Cardiac fibroblast (primary cell): ENCODE measurements at regions not wholly inside any gene's neighbourhood (a gene's known extent, or its start where the extent isn't known, plus 50 kb on each side); places are given as distances from the start of the nearest gene placed in this dataset.
A peak's percentile ranks its signal among the peaks of the same experiment; 100 is the strongest.
"Not testable (repeated sequence)": the region's sequence is repeated elsewhere in the genome, so short reads cannot be mapped to it uniquely, and the experiment has no call there.

Experiments
- DNase-seq, 2 donors: peaks; one replicate each; pipeline versions ENCODE4 v3.0.0 to v3.0.0-alpha.2; 2010; ENCODE audit warnings: low read depth in 2 of 2
- H3K4me3 ChIP-seq, 2 donors: replicated peaks in 1 of 2; 1 replicate in 1 of 2; 2 replicates in 1 of 2; pipeline ENCODE4 v1.5.1; 2011; ENCODE audit warnings: low read depth in 2 of 2, low read length in 2 of 2, mild to moderate bottlenecking in 2 of 2, moderate library complexity in 1 of 2
- TF ChIP-seq, protein P1 (sequence below): IDR thresholded peaks from one replicate; pipeline ENCODE4 v1.5.1; 2011; ENCODE audit warnings: low read depth, mild to moderate bottlenecking, low read length, inconsistent platforms

DNA sequence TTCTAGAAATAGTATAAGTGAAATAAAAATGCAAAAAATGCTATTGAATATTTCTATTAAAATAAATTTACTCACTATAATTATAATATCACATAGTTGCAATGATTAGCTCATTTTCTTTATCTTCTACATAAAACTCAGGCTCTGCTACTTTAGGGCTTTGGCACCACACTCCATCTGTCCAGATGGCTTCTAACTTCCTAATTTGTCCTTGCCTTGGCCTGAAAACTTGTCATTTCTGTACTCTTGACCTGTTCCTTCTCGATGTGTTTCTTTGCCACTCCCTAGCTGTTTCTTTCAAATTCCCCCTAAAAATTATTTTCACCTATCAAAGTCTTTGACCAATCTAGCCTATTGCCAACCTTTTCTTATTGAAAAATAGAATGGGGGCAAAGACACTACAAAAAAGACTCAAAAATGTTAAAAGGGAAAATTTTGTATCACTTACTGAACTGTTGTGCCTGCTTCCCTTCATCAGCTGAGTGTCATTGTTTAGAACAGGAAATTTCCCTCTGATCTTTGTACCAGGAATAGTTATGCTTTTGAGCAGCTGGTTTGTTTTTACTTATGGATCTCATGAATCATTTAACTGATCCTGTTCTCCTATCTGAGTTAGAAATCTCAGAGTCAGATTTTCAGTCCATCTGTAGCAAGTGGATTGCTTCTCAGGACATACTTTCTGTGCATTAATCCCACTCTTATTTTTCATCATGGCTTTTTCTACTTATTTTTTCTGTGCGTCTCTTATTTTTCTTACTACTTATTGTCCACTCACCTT lies 279.2 kb upstream of the CNR1 start:
- TF ChIP-seq, protein P1, sequence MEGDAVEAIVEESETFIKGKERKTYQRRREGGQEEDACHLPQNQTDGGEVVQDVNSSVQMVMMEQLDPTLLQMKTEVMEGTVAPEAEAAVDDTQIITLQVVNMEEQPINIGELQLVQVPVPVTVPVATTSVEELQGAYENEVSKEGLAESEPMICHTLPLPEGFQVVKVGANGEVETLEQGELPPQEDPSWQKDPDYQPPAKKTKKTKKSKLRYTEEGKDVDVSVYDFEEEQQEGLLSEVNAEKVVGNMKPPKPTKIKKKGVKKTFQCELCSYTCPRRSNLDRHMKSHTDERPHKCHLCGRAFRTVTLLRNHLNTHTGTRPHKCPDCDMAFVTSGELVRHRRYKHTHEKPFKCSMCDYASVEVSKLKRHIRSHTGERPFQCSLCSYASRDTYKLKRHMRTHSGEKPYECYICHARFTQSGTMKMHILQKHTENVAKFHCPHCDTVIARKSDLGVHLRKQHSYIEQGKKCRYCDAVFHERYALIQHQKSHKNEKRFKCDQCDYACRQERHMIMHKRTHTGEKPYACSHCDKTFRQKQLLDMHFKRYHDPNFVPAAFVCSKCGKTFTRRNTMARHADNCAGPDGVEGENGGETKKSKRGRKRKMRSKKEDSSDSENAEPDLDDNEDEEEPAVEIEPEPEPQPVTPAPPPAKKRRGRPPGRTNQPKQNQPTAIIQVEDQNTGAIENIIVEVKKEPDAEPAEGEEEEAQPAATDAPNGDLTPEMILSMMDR = no peak
- no peak overlapping the region for H3K4me3 ChIP-seq
- DNase-seq = peak in 1 of 2 donors; percentile 9

DNA sequence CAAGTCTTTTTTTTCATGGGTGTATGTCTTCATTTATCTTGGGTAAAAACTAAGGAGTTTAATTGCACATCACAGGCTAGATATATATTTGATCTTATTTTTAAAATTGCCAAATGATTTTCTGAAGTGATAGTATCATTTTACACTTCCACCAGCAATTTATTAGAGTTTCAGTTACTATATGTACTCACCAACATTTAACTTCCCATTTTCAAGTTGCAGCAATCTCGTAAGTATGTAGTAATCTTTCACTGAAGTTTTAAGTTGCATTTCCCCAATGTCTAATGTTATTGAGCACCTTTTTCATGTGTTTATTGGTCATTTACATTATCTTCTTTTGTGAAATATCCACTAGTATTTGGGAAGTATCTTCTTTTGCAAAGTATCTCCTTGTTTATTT lies 277.4 kb upstream of the CNR1 start:
- H3K4me3 ChIP-seq = no peak overlapping the region
- DNase-seq = no peak
- TF ChIP-seq, protein P1 = no peak

DNA sequence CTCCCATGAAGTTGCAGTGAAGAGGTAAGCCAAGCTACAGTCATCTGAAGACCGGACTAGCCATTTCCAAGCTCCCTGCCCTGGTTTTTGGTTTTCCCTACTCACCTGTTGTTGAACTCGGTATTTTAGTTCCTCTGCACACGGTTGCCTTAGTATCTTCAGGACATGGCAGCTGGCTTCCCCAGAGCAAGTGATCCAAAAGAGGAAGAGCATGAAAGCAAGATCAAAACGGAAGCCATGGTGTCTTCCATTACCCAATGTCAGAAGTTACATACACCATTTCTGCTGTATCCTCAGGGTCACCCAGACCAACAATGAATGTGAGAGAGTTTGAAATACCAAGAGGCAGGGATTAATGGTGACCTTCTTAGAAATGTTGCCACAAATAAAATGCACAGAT lies 276.6 kb upstream of the CNR1 start:
- H3K4me3 ChIP-seq = no peak overlapping the region
- TF ChIP-seq, protein P1 = no peak
- no peak for DNase-seq

DNA sequence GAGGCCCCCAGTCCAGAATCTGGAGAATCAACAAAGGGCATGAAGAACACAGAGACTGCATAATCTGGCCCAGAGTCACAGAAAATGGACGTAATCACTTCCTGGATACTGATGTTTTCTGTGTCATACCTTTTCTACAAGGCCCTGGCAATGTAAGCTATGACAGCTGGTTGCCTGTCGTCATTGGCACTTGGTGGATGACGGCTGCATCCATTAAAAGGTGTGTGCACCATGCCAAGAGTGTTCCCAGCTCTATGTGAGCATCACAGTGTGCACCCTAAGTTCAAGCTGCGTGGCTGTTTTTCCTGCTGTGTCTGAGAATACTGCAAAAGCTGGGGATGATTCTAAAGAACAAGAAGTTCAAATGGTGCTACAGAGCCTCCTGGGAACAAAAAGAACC lies 275.2 kb upstream of the CNR1 start:
- TF ChIP-seq, protein P1 = no peak
- peak in 1 of 2 donors; percentile 31 for DNase-seq
- H3K4me3 ChIP-seq = no peak overlapping the region

DNA sequence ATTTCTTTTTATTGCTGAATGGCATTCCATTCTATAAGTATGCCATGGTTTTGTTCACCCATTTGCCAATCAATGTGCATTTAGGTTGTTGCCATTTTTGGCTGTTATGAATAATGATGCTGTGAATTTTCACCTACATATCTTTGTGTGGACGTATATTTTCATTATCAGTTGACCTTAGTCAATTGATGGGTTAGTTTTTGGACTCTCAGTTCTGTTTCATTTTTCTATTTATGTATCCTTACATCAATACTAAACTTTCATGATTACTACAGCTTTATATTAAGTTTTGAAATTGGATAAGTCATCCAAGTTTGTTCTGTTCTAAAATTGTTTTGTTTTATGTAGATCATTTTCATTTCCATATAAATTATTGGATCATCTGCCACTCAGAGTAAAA lies 261.9 kb upstream of the CNR1 start:
- no peak for DNase-seq
- no peak overlapping the region for H3K4me3 ChIP-seq
- TF ChIP-seq, protein P1 = no peak

DNA sequence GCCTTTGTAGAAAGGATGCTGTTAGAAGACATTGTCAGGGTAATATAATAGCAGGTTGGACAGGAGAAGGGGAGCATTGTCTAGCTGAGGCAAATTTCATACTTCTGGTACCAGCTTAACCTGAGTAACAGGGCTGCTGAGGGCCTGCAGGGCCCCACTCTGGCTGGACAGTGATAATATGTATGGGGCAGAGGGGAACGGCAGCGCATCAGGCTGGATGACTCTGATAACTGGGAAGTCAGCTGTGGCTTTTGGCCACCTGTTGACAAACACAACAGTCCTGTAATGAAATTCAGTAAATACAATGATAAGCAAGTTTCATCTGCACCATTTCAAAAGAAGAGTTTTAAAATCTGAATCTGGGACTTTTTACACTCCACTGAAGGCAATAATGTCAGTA lies 259.9 kb upstream of the CNR1 start:
- TF ChIP-seq, protein P1 = no peak
- H3K4me3 ChIP-seq = no peak overlapping the region
- no peak for DNase-seq

DNA sequence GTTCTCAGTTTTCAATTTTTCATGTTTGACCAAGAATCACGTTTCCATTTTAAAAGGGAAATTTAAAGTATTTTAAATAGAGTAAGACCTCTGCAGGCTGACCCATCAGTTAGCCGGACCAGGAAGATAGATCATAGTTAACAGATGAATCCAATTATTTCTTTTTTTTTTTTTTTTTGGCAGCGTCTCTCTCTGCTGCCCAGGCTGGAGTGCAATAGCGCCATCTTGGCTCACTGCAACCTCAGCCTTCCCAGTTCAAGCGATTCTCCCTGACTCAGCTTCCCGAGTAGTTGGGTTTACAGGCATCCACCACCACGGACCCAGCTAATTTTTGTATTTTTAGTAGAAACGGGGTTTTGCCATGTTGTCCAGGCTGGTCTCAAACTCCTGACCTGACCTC lies 256.7 kb upstream of the CNR1 start:
- peak in 1 of 2 donors; percentile 29 for DNase-seq
- no peak overlapping the region for H3K4me3 ChIP-seq
- TF ChIP-seq, protein P1 = no peak

DNA sequence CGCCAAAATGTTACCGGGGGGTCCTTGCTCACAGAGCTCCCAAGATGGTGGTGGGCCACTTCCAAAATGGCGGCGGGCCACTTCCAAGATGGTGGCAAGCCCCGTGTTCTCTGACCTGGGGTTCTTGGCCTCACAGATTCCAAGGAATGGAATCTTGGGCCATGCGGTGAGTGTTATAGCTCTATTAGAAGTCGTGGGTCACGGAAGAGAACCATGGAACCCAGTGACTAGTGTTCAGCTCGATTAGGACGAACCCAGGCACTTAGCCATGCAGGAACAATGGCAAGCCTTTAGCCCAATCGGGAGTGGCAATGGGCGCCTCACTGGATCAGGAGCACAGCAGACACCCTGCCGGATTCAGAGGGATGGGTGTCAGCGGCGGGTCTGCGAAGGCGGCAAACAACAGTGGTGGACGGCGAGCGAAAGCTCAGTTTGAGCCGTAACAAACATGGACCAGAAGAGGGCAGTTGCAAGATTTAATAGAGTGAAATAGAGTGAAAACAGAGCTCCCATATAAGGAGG lies 254.9 kb upstream of the CNR1 start:
- not testable (repeated sequence) for DNase-seq, H3K4me3 ChIP-seq

DNA sequence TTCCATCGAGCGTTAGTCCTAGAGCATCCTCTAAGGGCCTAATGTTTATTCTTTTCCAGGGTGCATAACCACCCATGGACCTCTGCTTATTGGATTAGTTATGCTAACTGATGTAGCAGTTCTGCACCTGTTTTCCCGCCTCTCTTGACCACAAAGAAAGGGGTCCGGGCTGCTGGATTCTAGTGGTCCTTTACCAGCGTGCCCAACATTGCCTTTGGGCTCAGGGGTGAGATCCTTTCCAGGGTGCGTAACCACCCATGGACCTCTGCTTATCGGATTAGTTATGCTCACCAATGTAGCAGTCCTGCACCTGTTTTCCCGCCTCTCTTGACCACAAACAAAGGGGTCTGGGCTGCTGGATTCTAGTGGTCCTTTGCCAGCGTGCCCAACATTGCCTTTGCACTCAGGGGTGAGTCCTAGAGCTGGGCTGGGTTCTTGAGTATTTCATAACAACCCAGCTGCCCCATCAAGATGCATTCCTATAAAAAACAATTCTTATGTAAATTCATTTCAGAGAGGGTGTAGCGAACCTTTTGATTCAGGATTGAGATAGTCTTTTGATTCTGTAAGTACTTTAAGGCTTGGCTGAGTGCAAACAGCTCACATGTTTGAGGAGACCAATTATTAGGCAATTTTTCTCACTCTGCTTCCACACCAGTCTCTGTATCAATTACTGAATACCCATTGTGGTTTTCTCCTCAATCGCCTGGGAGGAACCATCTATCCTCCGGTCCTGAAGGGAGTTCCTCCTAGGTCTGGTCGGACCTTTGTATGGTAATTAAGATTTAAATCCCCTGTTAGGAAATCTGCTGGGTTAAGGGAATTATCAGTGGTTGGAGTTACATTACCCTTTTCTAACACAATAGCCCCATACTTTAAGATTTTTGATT lies 253.0 kb upstream of the CNR1 start:
- not testable (repeated sequence) for H3K4me3 ChIP-seq, DNase-seq
